HepG2 (cell line): ENCODE measurements at regions not wholly inside any gene's neighbourhood (a gene's known extent, or its start where the extent isn't known, plus 50 kb on each side); places are given as distances from the start of the nearest gene placed in this dataset.

Experiments used
- AHR ChIP-seq: IDR thresholded peaks from 2 replicates; pipeline ENCODE4 v1.6.1; 2018; ENCODE audit warnings: missing genetic modification reagents, missing compliant biosample characterization
- ARNT ChIP-seq: fragments of 450-650 bp; IDR thresholded peaks from 2 replicates; pipeline ENCODE4 v1.6.1; 2017
- ASH2L ChIP-seq: fragments of 300-600, 200-600 bp; sonication (generic); IDR thresholded peaks from 2 replicates; pipeline ENCODE4 v1.7.0; 2017; ENCODE audit warnings: low read depth, mild to moderate bottlenecking, moderate library complexity, mixed read lengths, low read length; ENCODE audit not compliant: insufficient read length
- FOXO1 ChIP-seq: sonication (generic); formaldehyde crosslinking; IDR thresholded peaks from 2 replicates; pipeline ENCODE4 v1.4.0; 2020; ENCODE audit warnings: missing genetic modification reagents
- MIER3 ChIP-seq: IDR thresholded peaks from 2 replicates; pipeline ENCODE4 v1.6.1; 2016; ENCODE audit warnings: missing compliant biosample characterization, borderline replicate concordance
- PHF21A ChIP-seq: sonication (generic); formaldehyde crosslinking; IDR thresholded peaks from 2 replicates; pipeline ENCODE4 v1.5.0; 2020; ENCODE audit warnings: mild to moderate bottlenecking, missing genetic modification reagents
- RBFOX2 ChIP-seq: fragments of 200-400 bp; formaldehyde crosslinking; IDR thresholded peaks from 2 replicates; pipeline ENCODE4 v1.6.1; 2017; ENCODE audit warnings: low read depth, mild to moderate bottlenecking, low read length
- SYNCRIP ChIP-seq: fragments of 200-400 bp; formaldehyde crosslinking; IDR thresholded peaks from 2 replicates; pipeline ENCODE4 v1.6.1; 2018; ENCODE audit warnings: mild to moderate bottlenecking, low read depth, low read length; ENCODE audit not compliant: insufficient read depth
- ZNF17 ChIP-seq: sonication (generic); formaldehyde crosslinking; IDR thresholded peaks from 2 replicates; pipeline ENCODE4 v1.5.0; 2020; ENCODE audit warnings: mild to moderate bottlenecking, missing genetic modification reagents
- ZNF263 ChIP-seq: sonication (generic); formaldehyde crosslinking; IDR thresholded peaks from 2 replicates; pipeline ENCODE4 v1.4.0; 2020; ENCODE audit warnings: missing genetic modification reagents
- ZNF343 ChIP-seq: sonication (generic); formaldehyde crosslinking; IDR thresholded peaks from 2 replicates; pipeline ENCODE4 v1.4.0; 2020; ENCODE audit warnings: mild to moderate bottlenecking, missing genetic modification reagents
- ZNF441 ChIP-seq: sonication (generic); formaldehyde crosslinking; IDR thresholded peaks from 2 replicates; pipeline ENCODE4 v1.7.0; 2021; ENCODE audit warnings: missing genetic modification reagents, borderline replicate concordance
- ZNF549 ChIP-seq: sonication (generic); formaldehyde crosslinking; IDR thresholded peaks from 2 replicates; pipeline ENCODE4 v1.5.0; 2020; ENCODE audit warnings: missing genetic modification reagents
- ZNF552 ChIP-seq: sonication (generic); formaldehyde crosslinking; IDR thresholded peaks from 2 replicates; pipeline ENCODE4 v1.9.0; 2022; ENCODE audit warnings: missing genetic modification reagents, mild to moderate bottlenecking, borderline replicate concordance
- TF ChIP-seq, protein P1 (sequence below): IDR thresholded peaks from 2 replicates; pipeline ENCODE4 v1.6.1; 2016; ENCODE audit warnings: mild to moderate bottlenecking, missing biosample characterization, missing genetic modification reagents
- TF ChIP-seq, protein P2 (sequence below): sonication (generic); formaldehyde crosslinking; conservative IDR thresholded peaks from 2 replicates; pipeline ENCODE4 v1.8.0; 2022; ENCODE audit warnings: missing genetic modification reagents
- TF ChIP-seq, protein P3 (sequence below): sonication (generic); formaldehyde crosslinking; IDR thresholded peaks from 2 replicates; pipeline ENCODE4 v1.4.0; 2020; ENCODE audit warnings: missing genetic modification reagents
- TF ChIP-seq, protein P4 (sequence below): sonication (generic); formaldehyde crosslinking; IDR thresholded peaks from 2 replicates; pipeline ENCODE4 v1.4.0; 2020; ENCODE audit warnings: missing genetic modification reagents
- TF ChIP-seq, protein P5 (sequence below): sonication (generic); formaldehyde crosslinking; IDR thresholded peaks from 2 replicates; pipeline ENCODE4 v1.8.0; 2022; ENCODE audit warnings: mild to moderate bottlenecking, missing genetic modification reagents; ENCODE audit not compliant: insufficient replicate concordance
- TF ChIP-seq, protein P6 (sequence below): sonication (generic); formaldehyde crosslinking; IDR thresholded peaks from 2 replicates; pipeline ENCODE4 v1.8.0; 2022; ENCODE audit warnings: low read depth, missing genetic modification reagents

DNA sequence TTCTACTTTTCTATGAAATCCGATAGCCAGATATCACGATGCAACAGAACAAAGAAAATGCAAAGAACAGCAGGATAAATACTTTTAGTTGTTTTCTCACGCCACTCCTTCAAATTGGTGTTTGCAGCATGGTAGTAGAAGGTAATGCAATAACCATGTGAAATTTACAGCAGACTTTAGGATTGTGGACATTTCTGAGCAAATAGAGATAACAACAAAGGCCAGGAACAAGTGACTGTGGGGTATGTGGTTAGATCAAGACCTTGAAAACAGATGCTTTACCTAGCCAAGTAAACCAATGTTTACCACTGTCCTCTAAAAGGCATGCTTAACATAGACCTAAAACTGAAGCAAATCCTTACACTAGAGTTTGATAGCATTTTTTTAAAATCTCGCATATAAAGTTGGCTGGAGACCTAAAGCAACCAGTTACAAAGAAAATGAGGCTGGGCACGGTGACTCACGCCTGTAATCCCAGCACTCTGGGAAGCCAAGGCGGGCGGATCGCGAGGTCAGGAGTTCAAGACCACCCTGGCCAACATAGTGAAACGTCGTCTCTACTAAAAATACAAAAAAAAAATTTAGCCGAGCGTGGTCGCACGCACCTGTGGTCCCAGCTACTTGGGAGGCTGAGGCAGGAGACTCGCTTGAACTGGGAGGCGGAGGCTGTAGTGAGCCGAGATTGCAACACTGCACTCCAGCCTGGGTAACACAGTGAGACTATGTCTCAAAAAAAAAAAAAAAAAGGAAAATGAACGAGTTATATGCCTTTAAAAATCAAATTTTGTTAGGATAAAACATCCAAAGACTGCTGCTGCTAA, 123.2 kb upstream of the FOXN3 start (continued):
- TF ChIP-seq, protein P1, sequence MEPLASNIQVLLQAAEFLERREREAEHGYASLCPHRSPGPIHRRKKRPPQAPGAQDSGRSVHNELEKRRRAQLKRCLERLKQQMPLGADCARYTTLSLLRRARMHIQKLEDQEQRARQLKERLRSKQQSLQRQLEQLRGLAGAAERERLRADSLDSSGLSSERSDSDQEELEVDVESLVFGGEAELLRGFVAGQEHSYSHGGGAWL (CRISPR knock-in tag): no peak
- TF ChIP-seq PHF21A (0 out of 2 replicates have a peak, but pooled peaks have one; percentile 61), ZNF552 (no peak), ZNF263 (no peak), FOXO1 (CRISPR knock-in tag) (peak; percentile 78), ZNF17 (CRISPR knock-in tag) (no peak), ARNT (no peak), SYNCRIP (no peak), ZNF343 (CRISPR knock-in tag) (no peak), AHR (no peak), ZNF441 (CRISPR knock-in tag) (no peak), ASH2L (peak; percentile 38), RBFOX2 (no peak), MIER3 (CRISPR knock-in tag) (no peak; the same call in 1 of the 2 replicates), ZNF549 (no peak)
- TF ChIP-seq, protein P2, sequence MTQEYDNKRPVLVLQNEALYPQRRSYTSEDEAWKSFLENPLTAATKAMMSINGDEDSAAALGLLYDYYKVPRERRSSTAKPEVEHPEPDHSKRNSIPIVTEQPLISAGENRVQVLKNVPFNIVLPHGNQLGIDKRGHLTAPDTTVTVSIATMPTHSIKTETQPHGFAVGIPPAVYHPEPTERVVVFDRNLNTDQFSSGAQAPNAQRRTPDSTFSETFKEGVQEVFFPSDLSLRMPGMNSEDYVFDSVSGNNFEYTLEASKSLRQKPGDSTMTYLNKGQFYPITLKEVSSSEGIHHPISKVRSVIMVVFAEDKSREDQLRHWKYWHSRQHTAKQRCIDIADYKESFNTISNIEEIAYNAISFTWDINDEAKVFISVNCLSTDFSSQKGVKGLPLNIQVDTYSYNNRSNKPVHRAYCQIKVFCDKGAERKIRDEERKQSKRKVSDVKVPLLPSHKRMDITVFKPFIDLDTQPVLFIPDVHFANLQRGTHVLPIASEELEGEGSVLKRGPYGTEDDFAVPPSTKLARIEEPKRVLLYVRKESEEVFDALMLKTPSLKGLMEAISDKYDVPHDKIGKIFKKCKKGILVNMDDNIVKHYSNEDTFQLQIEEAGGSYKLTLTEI (CRISPR knock-in tag): no peak
- TF ChIP-seq, protein P3, sequence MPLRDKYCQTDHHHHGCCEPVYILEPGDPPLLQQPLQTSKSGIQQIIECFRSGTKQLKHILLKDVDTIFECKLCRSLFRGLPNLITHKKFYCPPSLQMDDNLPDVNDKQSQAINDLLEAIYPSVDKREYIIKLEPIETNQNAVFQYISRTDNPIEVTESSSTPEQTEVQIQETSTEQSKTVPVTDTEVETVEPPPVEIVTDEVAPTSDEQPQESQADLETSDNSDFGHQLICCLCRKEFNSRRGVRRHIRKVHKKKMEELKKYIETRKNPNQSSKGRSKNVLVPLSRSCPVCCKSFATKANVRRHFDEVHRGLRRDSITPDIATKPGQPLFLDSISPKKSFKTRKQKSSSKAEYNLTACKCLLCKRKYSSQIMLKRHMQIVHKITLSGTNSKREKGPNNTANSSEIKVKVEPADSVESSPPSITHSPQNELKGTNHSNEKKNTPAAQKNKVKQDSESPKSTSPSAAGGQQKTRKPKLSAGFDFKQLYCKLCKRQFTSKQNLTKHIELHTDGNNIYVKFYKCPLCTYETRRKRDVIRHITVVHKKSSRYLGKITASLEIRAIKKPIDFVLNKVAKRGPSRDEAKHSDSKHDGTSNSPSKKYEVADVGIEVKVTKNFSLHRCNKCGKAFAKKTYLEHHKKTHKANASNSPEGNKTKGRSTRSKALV (CRISPR knock-in tag): no peak
- TF ChIP-seq, protein P4, sequence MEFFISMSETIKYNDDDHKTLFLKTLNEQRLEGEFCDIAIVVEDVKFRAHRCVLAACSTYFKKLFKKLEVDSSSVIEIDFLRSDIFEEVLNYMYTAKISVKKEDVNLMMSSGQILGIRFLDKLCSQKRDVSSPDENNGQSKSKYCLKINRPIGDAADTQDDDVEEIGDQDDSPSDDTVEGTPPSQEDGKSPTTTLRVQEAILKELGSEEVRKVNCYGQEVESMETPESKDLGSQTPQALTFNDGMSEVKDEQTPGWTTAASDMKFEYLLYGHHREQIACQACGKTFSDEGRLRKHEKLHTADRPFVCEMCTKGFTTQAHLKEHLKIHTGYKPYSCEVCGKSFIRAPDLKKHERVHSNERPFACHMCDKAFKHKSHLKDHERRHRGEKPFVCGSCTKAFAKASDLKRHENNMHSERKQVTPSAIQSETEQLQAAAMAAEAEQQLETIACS (CRISPR knock-in tag): no peak
- TF ChIP-seq, protein P5, sequence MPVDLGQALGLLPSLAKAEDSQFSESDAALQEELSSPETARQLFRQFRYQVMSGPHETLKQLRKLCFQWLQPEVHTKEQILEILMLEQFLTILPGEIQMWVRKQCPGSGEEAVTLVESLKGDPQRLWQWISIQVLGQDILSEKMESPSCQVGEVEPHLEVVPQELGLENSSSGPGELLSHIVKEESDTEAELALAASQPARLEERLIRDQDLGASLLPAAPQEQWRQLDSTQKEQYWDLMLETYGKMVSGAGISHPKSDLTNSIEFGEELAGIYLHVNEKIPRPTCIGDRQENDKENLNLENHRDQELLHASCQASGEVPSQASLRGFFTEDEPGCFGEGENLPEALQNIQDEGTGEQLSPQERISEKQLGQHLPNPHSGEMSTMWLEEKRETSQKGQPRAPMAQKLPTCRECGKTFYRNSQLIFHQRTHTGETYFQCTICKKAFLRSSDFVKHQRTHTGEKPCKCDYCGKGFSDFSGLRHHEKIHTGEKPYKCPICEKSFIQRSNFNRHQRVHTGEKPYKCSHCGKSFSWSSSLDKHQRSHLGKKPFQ: no peak
- TF ChIP-seq, protein P6, sequence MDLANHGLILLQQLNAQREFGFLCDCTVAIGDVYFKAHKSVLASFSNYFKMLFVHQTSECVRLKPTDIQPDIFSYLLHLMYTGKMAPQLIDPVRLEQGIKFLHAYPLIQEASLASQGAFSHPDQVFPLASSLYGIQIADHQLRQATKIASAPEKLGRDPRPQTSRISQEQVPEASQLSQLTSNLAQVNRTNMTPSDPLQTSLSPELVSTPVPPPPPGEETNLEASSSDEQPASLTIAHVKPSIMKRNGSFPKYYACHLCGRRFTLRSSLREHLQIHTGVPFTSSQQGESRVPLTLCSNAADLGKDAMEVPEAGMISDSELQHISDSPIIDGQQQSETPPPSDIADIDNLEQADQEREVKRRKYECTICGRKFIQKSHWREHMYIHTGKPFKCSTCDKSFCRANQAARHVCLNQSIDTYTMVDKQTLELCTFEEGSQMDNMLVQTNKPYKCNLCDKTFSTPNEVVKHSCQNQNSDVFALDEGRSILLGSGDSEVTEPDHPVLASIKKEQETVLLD (CRISPR knock-in tag): no peak
